ENCODE measurements at regions not wholly inside any gene's neighbourhood (a gene's known extent, or its start where the extent isn't known, plus 50 kb on each side); places are given as distances from the start of the nearest gene placed in this dataset.

DNA sequence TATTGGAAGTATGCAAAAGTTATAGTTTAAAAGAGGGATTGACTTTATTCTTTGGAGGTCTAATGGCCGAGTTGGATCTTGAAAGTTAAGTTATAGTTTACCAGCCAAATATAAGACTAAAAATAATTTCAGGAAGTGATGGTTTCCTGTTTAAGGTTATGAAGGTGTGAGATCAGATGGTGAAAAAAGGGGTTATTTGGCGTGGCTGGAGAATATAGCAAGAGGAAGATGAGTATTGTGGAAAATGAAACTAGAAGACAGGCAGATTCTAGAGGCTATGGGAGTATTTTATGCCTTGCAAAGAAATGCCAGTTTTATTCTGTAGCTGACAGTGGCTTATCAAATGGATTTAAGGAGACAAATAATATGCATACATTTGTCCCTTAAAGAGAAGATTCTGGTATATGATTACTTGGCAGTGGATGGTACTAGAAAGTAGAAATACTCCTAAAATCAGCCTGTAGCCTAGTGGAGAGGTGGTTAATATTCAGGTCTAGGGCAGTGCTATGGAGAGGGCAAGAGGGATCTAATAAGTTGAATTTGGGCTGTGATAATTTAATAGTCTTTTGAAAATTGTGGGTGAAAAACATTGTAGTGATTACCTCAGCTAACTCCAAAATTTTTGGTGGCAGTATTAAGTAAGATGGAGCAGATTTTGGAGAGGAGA, 1091.8 kb upstream of the ATXN7L3B start:
- no peak for DNase-seq
- H3K9me3 ChIP-seq (ENCODE audit: severe bottlenecking), result no peaks in the 10 kb centered on the region
- H3K4me3 ChIP-seq (ENCODE audit: low read depth, low read length), result no peak overlapping the region
- TF ChIP-seq, protein P1, sequence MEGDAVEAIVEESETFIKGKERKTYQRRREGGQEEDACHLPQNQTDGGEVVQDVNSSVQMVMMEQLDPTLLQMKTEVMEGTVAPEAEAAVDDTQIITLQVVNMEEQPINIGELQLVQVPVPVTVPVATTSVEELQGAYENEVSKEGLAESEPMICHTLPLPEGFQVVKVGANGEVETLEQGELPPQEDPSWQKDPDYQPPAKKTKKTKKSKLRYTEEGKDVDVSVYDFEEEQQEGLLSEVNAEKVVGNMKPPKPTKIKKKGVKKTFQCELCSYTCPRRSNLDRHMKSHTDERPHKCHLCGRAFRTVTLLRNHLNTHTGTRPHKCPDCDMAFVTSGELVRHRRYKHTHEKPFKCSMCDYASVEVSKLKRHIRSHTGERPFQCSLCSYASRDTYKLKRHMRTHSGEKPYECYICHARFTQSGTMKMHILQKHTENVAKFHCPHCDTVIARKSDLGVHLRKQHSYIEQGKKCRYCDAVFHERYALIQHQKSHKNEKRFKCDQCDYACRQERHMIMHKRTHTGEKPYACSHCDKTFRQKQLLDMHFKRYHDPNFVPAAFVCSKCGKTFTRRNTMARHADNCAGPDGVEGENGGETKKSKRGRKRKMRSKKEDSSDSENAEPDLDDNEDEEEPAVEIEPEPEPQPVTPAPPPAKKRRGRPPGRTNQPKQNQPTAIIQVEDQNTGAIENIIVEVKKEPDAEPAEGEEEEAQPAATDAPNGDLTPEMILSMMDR (IDR thresholded peaks at IDR 0.05; ENCODE audit: low read depth, low read length), result no peak
- no peaks in the 10 kb centered on the region for H3K27me3 ChIP-seq (ENCODE audit: insufficient read depth, low read depth, severe bottlenecking)
- no peak overlapping the region for H3K27ac ChIP-seq
- no peaks in the 10 kb centered on the region for H3K36me3 ChIP-seq

DNA sequence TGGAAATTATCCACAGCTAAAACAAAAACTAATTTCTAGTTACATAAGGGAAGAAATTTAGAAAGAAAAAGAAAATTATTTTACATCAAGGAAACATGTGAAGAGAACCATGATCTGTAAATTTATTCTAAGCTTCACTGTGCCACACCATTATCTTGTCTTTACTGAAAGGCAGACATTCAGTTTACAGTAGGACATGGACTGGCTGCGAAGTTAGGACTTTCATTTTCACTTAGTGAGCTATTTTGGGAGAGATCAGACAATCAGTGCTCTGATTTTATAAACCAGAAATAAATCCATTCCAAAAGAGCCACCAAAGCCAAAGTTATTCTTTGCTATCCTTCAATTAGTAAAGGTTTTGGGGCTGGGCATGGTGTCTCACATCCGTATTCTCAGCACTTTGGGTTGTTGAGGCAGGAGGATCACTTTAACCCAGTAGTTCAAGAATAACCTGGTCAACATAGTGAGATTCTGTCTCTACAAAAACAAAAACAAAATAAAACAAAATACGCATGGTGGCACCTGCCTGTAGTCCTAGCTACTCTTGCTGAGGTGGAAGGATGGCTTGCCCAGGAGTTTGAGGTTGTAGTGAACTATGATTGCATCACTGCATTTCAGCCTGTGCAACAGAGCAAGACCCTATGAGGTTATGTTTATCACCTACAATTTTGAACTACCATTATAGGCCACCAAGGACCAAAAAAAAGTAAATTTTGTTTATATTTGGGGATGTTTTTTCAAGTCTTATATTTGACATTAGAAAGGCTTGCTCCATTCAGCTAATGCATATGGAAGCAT, 1084.8 kb upstream of the ATXN7L3B start:
- no peak overlapping the region for H3K27ac ChIP-seq

DNA sequence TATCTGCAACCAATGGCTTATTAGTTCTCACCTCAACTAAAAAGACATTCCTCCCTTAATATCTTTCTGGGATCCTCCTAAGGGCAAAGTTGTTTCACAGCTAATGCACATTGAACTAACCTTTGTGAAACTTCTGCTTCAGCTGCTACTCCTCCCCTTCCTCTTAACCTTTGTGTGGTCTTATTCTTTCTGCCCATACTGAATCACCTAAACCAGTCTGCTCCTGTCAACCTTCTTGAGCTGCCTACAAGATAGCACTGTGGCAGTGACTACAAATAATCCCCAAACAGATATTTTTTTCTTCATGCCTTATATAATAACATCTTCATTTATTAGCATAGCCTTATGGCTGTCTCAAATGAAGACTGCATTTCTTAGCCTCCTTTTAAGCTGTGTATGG, 1077.4 kb upstream of the ATXN7L3B start:
- Histone ChIP-seq H3K9me3 (ENCODE audit: severe bottlenecking) (no peaks in the 10 kb centered on the region), H3K36me3 (no peaks in the 10 kb centered on the region), H3K4me3 (ENCODE audit: low read depth, low read length) (no peak overlapping the region), H3K27ac (no peak overlapping the region), H3K27me3 (ENCODE audit: insufficient read depth, low read depth, severe bottlenecking) (no peaks in the 10 kb centered on the region)
- no peak for DNase-seq
- TF ChIP-seq, protein P1 (IDR thresholded peaks at IDR 0.05; ENCODE audit: low read depth, low read length), result no peak

More for the DNA sequence above, 1084.8 kb upstream of the ATXN7L3B start:
- Histone ChIP-seq H3K9me3 (ENCODE audit: severe bottlenecking) (peaks cover 2% of the 10 kb centered on the region), H3K36me3 (no peaks in the 10 kb centered on the region), H3K27me3 (ENCODE audit: insufficient read depth, low read depth, severe bottlenecking) (no peaks in the 10 kb centered on the region), H3K4me3 (ENCODE audit: low read depth, low read length) (no peak overlapping the region)
- TF ChIP-seq, protein P1 (IDR thresholded peaks at IDR 0.05; ENCODE audit: low read depth, low read length), result no peak
- DNase-seq, result no peak

DNA sequence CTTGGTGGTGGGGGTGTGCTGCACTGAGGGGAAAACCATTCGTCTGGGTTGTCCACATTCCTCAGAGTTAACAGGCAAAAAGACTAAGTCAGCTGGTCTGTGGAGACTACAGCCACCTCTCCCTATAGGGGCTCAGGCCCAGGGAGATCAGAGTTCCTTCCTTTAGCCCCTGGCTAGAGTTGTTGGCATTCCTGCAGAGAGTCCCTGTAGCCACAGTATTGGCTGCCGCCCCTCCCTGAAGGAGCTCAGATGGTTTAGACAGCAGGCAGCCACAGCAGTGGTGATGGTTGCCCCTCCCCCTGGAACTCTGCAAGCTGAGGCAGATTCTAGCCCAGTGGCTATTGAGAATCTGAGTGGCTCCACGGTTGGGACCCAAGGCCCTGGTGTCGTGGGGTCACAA, 1072.5 kb upstream of the ATXN7L3B start:
- Histone ChIP-seq H3K9me3 (ENCODE audit: severe bottlenecking) (no peaks in the 10 kb centered on the region), H3K36me3 (no peaks in the 10 kb centered on the region), H3K27me3 (ENCODE audit: insufficient read depth, low read depth, severe bottlenecking) (no peaks in the 10 kb centered on the region), H3K27ac (no peak overlapping the region), H3K4me3 (ENCODE audit: low read depth, low read length) (no peak overlapping the region)
- TF ChIP-seq, protein P1 (IDR thresholded peaks at IDR 0.05; ENCODE audit: low read depth, low read length), result no peak
- DNase-seq, result no peak

DNA sequence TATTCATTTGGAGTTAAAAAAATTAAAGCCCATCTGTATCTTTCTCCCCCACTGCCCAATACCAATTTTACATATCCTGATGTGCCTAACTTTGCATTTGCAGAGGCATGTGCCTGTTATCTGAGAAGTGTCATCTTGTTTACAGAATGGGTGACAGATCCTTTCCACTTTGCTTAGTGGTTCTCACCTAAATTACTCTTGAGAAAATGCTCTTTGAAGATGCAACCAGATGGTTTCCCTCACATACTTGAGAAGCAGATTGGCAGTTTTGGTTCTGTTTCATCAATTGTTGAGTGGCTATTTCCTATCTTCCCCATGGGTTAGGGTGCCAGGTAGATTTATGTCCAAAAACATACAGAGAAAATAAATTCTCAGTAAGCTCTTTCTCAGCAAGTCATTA, 1051.4 kb upstream of the ATXN7L3B start:
- no peak for DNase-seq
- Histone ChIP-seq H3K27me3 (ENCODE audit: insufficient read depth, low read depth, severe bottlenecking) (no peaks in the 10 kb centered on the region), H3K27ac (no peak overlapping the region), H3K4me3 (ENCODE audit: low read depth, low read length) (no peak overlapping the region), H3K9me3 (ENCODE audit: severe bottlenecking) (no peaks in the 10 kb centered on the region), H3K36me3 (no peaks in the 10 kb centered on the region)
- TF ChIP-seq, protein P1 (IDR thresholded peaks at IDR 0.05; ENCODE audit: low read depth, low read length), result no peak

Measured in WERI-Rb-1 (cell line).